ENCODE measurements at regions not wholly inside any gene's neighbourhood (a gene's known extent, or its start where the extent isn't known, plus 50 kb on each side); places are given as distances from the start of the nearest gene placed in this dataset.

GRCh38 chr4:60216752-60217151 lies 983.4 kb upstream of the ADGRL3 start:
- DNase-seq: no peak

DNA sequence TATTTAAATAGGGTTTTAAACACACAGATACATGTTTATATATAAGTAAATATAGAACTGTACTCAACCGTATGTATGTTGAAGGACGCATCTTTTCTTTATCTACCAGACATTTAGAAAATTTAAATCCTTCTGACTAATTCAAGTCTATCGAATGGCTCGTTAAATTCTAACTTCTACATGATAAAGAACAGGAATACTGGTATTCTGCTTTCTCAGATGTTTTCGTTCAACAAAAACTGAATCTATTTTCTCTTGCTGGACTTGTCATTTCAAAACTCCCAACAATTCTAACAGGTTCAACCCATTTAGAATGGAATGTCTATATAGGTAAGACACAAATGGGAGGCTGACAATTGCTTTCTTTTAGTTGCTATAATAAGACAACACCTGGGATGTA lies 978.3 kb upstream of the ADGRL3 start:
- DNase-seq: no peak

- DNase-seq: no peak
Measured at GRCh38 chr4:60223208-60223923, 976.8 kb upstream of the ADGRL3 start.

DNA sequence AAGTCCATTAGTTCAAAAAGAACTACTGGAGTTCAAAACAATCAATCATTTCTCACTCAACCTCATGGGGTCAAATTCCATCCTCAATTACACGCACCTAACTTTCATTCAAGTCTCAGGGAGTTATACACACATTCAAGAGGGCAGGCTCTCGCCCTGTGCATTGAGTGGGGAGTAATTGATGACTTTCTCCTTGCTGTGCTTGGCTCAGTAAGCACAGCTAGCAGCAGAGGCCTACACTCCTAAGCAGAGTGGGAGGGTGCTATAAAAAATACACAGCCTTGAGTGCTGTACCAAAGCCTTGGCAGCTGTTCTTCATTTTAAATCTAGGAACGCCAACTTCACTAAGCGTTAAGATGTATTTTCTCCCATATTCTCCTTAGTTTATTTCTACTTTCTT lies 958.3 kb upstream of the ADGRL3 start:
- no peak for DNase-seq

DNA sequence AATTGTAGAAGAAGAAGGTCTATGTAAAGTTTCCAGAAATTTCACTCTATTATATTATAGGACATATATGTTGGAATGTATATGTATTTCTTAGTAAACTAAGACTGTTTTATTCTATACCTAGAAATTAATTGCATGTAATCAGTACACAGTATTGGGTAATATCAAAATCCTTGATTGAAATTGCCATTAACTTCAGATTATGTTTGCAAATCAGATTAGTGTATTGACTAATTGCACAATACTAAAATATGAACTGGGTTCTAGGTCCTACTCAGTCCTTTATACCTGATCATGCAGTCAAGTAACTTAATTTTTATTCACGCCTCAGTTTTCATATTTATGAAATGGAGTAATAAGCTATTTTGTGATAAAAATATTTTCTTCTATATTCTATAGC lies 950.3 kb upstream of the ADGRL3 start:
- no peak for DNase-seq

GRCh38 chr4:60250657-60251056 lies 949.5 kb upstream of the ADGRL3 start:
- no peak for DNase-seq

GRCh38 chr4:60259781-60260180 lies 940.3 kb upstream of the ADGRL3 start:
- no peak for DNase-seq

DNA sequence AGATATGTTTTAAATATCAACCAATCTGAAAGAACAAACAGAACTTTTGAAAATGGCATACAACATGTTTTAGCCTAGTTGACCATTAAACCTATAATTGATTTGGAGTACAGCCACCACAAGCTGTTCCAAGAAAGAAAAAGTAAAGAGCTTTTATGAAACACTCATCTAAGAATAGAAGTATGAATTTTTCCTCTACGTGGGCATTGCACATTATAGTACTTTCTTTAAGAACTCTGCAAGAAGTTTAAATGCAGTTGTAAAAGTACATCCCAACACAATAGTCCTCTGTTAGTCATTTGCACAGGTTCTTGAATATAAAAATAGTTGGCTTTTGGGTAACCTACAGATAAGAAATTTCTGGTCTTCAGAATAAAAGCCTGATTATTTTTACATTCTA lies 933.6 kb upstream of the ADGRL3 start:
- DNase-seq: no peak

- no peak for DNase-seq
Measured at GRCh38 chr4:60296386-60296785, 903.7 kb upstream of the ADGRL3 start.

DNA sequence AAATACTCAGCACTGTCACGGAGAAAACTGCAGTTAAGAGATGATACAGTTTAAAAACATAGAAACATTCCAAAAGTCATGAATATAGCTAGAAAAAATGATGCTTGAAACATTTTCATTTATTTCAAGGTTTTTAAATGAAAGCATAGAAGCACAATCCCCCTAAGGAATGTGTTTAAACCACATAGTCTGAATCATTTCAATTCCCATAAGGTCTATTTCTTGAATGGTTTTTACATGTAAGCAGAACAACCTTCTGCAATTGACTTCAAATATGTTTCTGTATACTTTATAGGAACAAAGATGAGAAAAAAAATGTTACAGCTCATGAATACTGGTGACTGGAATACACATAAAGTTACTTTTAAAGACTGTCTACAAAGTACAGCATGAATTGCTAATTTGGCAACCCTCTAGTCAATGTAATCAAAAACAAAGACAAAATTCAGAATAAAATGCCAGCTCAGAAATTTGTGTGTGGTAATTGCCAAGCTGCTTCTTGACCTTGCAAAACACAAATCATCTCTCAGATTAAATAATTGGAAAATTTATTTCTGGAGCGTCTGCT lies 886.4 kb upstream of the ADGRL3 start:
- DNase-seq: no peak

DNA sequence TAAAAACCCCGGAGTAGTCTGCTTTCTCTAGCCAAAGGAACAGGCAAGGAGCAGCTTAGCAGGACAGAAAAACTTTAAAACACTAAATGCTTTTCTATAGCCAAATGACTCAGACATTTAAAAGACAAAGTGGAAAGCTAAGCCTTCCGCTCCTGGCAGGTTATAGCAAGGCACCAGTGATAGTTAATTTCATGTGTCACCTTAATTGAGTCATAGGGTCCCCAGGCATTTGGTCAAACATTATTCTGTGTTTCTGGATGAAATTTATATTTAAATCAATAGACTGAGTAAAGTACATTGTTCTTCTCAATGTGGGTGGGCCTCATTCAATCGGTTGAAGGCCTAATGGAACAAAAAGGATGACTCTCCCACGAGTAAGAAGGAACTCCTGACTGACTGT lies 885.7 kb upstream of the ADGRL3 start:
- DNase-seq: no peak

GRCh38 chr4:60315586-60315985 lies 884.5 kb upstream of the ADGRL3 start:
- DNase-seq: no peak

DNA sequence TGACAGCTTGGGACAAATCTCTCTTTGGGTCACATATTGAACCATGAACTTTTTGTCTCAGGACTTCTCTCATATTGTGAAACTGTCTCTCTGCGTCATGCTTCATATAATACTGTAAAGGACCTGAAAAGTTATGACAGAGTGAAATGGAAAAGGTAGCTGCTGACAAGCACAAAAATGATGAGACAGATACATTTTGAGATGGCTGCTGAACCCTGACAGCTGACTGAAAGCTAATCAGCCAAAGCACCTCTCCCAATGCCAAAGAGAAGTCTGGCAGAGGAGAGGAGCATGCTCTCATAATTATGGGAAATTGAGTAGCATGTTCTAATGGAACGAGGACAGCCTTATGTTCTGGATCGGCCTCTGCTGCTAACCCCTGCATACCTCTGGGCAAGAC lies 873.4 kb upstream of the ADGRL3 start:
- DNase-seq: no peak

GRCh38 chr4:60327651-60328050 lies 872.5 kb upstream of the ADGRL3 start:
- no peak for DNase-seq

- no peak for DNase-seq
Measured at GRCh38 chr4:60344908-60345307, 855.2 kb upstream of the ADGRL3 start.

GRCh38 chr4:60345392-60345791 lies 854.7 kb upstream of the ADGRL3 start:
- DNase-seq: no peak

DNA sequence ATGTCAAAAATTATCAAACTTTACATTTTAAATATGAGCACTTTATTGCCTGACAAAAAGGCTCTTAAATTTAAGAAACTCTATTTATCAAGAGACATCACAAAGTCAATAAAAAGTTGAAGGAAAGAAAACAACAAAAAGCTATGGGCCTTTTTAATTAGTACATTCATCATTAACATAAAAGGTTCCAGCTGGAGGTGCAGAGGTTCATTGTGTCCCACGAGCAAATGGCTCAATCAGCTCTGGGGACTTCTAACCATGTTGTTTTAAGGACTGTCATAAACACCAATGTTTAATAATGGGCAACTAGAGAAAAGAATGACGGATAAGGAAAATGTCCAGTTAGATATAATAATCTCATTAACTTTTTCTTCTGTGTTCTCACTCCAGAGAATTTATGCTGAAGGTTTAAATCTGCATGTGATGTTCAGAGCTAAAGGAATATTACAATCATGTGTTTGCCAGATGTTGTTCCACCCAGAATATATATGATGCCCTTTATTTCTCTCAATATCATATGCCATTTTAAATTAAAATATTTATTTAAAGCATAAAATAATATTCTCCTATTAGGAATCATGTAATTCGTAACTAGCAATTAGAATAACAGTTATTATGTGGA lies 840.3 kb upstream of the ADGRL3 start:
- DNase-seq: no peak

DNA sequence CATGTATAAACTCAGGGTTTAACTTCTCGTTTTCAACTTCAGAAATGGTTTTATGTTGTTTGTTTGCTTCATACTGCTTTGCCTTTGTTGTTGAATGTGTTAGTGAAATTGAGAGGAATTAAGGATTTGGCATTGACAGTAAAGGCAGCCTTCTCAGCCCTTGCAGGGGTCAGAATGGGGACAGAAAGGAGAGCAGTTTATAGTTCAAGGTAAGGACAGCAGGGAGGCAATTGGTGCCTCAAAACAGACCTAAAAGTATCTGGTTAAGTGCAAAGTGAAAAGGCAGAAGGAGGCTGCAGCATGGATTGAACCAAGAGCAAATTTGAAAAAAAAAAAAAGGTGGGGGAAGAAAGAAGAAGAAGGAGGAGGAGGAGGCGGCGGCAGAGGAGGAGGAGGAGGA lies 835.0 kb upstream of the ADGRL3 start:
- no peak for DNase-seq

GRCh38 chr4:60366661-60367060 lies 833.5 kb upstream of the ADGRL3 start:
- DNase-seq: no peak

GRCh38 chr4:60368986-60369385 lies 831.1 kb upstream of the ADGRL3 start:
- no peak for DNase-seq

DNA sequence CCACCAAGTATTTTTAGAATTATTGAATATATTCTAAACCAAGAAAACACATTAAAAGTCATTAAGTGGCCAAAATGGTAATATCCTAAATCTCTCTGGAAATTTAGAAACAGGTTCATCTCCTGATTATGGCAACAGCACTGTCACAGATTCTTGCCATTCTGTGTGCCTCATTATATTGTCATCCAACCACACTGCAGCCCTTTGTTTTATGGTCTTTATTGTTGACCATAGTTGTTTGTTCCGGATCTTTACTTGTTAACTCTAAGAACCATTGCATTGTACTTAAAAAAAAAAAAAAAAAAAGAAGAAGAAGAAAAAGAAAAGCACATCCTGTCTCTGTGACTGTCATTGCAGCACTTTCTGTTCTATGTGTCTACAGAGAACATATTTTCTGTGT lies 822.1 kb upstream of the ADGRL3 start:
- DNase-seq: no peak

DNA sequence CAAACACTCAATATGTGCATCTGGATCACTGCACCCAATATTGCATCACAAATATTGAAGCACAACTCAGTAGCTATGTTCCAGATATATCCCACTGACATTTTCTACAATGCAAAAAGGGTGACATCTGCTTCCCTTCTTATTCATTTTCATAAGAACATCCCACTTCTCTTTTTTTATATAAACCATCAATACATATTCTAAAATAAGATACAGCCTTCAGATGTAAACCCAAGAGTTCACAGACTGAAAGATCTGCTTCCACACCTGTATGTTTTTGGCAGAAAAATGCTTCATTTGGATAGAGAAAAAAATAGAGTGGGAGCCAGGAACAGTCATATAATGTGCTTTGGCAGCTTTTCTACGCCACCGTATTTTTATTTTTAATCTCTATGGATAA lies 815.6 kb upstream of the ADGRL3 start:
- DNase-seq: no peak

DNA sequence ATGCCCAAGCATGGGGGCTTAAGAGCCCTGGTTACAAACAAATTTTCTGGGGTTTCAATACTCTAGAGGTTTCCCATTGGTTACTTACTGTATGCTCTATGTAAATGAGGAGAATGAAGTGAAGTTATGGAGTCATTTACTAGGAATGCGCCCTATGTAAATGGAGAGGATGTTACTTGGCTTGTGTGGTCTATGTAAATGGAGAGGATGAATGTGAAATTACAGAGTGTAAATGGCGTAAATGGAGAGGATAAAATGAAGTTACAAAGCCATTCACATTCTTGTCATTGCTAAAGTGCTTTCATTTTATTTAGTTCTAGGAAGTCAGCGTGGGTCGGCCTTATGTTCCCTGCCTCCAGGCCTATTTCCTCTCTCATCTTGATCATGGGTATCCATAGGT lies 810.5 kb upstream of the ADGRL3 start:
- DNase-seq: no peak

DNA sequence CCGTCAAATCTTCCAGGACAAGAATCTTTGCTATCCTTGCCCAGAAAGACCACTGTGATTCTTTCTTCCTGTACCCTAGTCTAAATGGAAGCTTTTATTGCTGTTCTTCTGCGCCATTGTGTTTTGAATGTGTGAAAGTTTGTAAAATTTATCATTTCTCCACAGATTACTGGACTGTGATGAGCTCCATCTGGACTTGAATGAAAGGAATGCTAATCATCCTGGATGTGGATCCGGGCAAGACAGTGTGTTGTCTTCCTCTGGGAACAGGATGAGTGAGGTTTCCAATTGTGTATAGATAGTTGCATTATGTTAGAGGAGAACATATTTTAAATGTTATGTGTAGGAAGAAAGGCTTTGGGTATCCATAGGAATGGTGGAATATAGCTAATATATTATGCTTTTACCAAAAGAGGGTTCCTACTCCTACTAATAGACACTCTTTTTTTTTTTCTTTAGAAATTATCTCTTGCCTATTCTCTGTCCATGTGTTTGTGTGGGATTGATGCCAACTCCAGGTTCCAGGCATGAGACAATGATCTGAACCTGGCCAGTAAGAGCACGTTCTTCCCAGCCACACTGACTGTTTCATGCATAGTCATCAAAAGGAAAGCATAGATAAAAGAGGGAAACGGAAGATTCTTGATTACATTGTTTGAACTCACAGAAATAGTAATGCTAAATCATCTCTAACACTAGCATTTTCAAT lies 803.6 kb upstream of the ADGRL3 start:
- DNase-seq: no peak

Data from activated CD4-positive, alpha-beta T cell treated with anti-CD3 and anti-CD28 coated beads, Interleukin-2, Interleukin-6, amounts not matched to agents 100 ng/mL and 50 ng/mL, durations not matched to agents 16 hours and 8 hours (primary cell).